ENCODE measurements at regions not wholly inside any gene's neighbourhood (a gene's known extent, or its start where the extent isn't known, plus 50 kb on each side); places are given as distances from the start of the nearest gene placed in this dataset.

GRCh38 chr13:63460462-63461090 lies 2044.9 kb upstream of the PCDH20 start:
- TF ChIP-seq REST (IDR thresholded peaks at IDR 0.05; ENCODE audit: low read depth) (no peak), YY1 (IDR thresholded peaks at IDR 0.05; ENCODE audit: low read depth) (no peak), EGR1 (IDR thresholded peaks at IDR 0.05) (no peak), CREB1 (IDR thresholded peaks at IDR 0.05; ENCODE audit: low read depth) (no peak), EP300 (IDR thresholded peaks at IDR 0.05; ENCODE audit: borderline replicate concordance) (no peak), FOXM1 (IDR thresholded peaks at IDR 0.05; ENCODE audit: borderline replicate concordance, low read depth) (no peak), RAD21 (IDR thresholded peaks at IDR 0.05; ENCODE audit: low read depth) (no peak), TEAD4 (IDR thresholded peaks at IDR 0.05) (no peak), ZBTB7A (IDR thresholded peaks at IDR 0.05; ENCODE audit: low read depth) (no peak), MAX (IDR thresholded peaks at IDR 0.05) (no peak), NFIC (IDR thresholded peaks at IDR 0.05) (no peak)
- TF ChIP-seq, protein P1, sequence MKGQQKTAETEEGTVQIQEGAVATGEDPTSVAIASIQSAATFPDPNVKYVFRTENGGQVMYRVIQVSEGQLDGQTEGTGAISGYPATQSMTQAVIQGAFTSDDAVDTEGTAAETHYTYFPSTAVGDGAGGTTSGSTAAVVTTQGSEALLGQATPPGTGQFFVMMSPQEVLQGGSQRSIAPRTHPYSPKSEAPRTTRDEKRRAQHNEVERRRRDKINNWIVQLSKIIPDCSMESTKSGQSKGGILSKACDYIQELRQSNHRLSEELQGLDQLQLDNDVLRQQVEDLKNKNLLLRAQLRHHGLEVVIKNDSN (IDR thresholded peaks at IDR 0.05): no peak
